GM03348 (cell line): ENCODE measurements at regions not wholly inside any gene's neighbourhood (a gene's known extent, or its start where the extent isn't known, plus 50 kb on each side); places are given as distances from the start of the nearest gene placed in this dataset.
A peak's percentile ranks its signal among the peaks of the same experiment; 100 is the strongest.

Experiments used
- DNase-seq: peaks from one replicate; pipeline ENCODE4 v3.0.0; 2012; ENCODE audit warnings: low spot score

GRCh38 chr2:12350821-12351220 lies 365.9 kb upstream of the TRIB2 start:
- DNase-seq = no peak

- DNase-seq = no peak
Measured at GRCh38 chr2:12352889-12353288, 363.8 kb upstream of the TRIB2 start.

- DNase-seq = no peak
Measured at GRCh38 chr2:12361506-12361905, 355.2 kb upstream of the TRIB2 start.

- no peak for DNase-seq
Measured at GRCh38 chr2:12363138-12363537, 353.6 kb upstream of the TRIB2 start.

- DNase-seq = no peak
Measured at GRCh38 chr2:12363569-12363968, 353.2 kb upstream of the TRIB2 start.

GRCh38 chr2:12369566-12369965 lies 347.2 kb upstream of the TRIB2 start:
- no peak for DNase-seq

- no peak for DNase-seq
Measured at GRCh38 chr2:12376025-12376424, 340.7 kb upstream of the TRIB2 start.

- DNase-seq = no peak
Measured at GRCh38 chr2:12379143-12379542, 337.6 kb upstream of the TRIB2 start.

GRCh38 chr2:12381543-12382325 lies 335.0 kb upstream of the TRIB2 start:
- no peak for DNase-seq

GRCh38 chr2:12382366-12382765 lies 334.4 kb upstream of the TRIB2 start:
- DNase-seq = no peak

- DNase-seq = peak; percentile 14
Measured at GRCh38 chr2:12389344-12390045, 327.2 kb upstream of the TRIB2 start.

GRCh38 chr2:12391116-12391515 lies 325.6 kb upstream of the TRIB2 start:
- no peak for DNase-seq

- no peak for DNase-seq
Measured at GRCh38 chr2:12396699-12397098, 320.0 kb upstream of the TRIB2 start.

GRCh38 chr2:12397854-12398253 lies 318.9 kb upstream of the TRIB2 start:
- peak; percentile 19 for DNase-seq

GRCh38 chr2:12399240-12399639 lies 317.5 kb upstream of the TRIB2 start:
- DNase-seq = no peak

GRCh38 chr2:12400543-12400942 lies 316.2 kb upstream of the TRIB2 start:
- no peak for DNase-seq

- no peak for DNase-seq
Measured at GRCh38 chr2:12402440-12403139, 314.1 kb upstream of the TRIB2 start.

- DNase-seq = no peak
Measured at GRCh38 chr2:12404497-12404896, 312.2 kb upstream of the TRIB2 start.

- no peak for DNase-seq
Measured at GRCh38 chr2:12407160-12407559, 309.6 kb upstream of the TRIB2 start.

GRCh38 chr2:12412898-12413305 lies 303.8 kb upstream of the TRIB2 start:
- no peak for DNase-seq

GRCh38 chr2:12415536-12415935 lies 301.2 kb upstream of the TRIB2 start:
- no peak for DNase-seq

GRCh38 chr2:12416600-12416999 lies 300.1 kb upstream of the TRIB2 start:
- peak; percentile 50 for DNase-seq

- DNase-seq = no peak
Measured at GRCh38 chr2:12417786-12418185, 298.9 kb upstream of the TRIB2 start.
